ENCODE measurements at regions not wholly inside any gene's neighbourhood (a gene's known extent, or its start where the extent isn't known, plus 50 kb on each side); places are given as distances from the start of the nearest gene placed in this dataset.
"Not testable (repeated sequence)": the region's sequence is repeated elsewhere in the genome, so short reads cannot be mapped to it uniquely, and the experiment has no call there.

- Histone ChIP-seq H3K27me3 (ENCODE audit: control insufficient read depth in 2 of 2, insufficient read depth in 2 of 2, low read length in 2 of 2) (no peaks in the 10 kb centered on the region), H3K9me3 (ENCODE audit: control insufficient read depth in 2 of 2, low read length in 2 of 2) (no peaks in the 10 kb centered on the region), H3K4me3 (ENCODE audit: low read length in 2 of 2) (no peak overlapping the region), H3K27ac (ENCODE audit: low read depth in 2 of 2, low read length in 2 of 2) (no peak overlapping the region), H3K9ac (ENCODE audit: low read depth in 1 of 2, low read length in 2 of 2) (no peak overlapping the region), H3K36me3 (ENCODE audit: control insufficient read depth in 2 of 2, insufficient read depth in 2 of 2, low read length in 2 of 2) (no peaks in the 10 kb centered on the region), H3K4me1 (ENCODE audit: control insufficient read depth in 2 of 2, insufficient read depth in 2 of 2, low read length in 2 of 2) (no peaks in the 10 kb centered on the region)
Observed at GRCh38 chr4:123023647-123024046, 101.2 kb upstream of the NUDT6 start.

- no peak overlapping the region for H3K27ac ChIP-seq (ENCODE audit: low read depth in 2 of 2, low read length in 2 of 2)
- no peaks in the 10 kb centered on the region for H3K36me3 ChIP-seq (ENCODE audit: control insufficient read depth in 2 of 2, insufficient read depth in 2 of 2, low read length in 2 of 2)
- no peaks in the 10 kb centered on the region for H3K27me3 ChIP-seq (ENCODE audit: control insufficient read depth in 2 of 2, insufficient read depth in 2 of 2, low read length in 2 of 2)
- H3K4me3 ChIP-seq (ENCODE audit: low read length in 2 of 2) = no peak overlapping the region
- H3K9me3 ChIP-seq (ENCODE audit: control insufficient read depth in 2 of 2, low read length in 2 of 2) = no peaks in the 10 kb centered on the region
- H3K9ac ChIP-seq (ENCODE audit: low read depth in 1 of 2, low read length in 2 of 2) = no peak overlapping the region
- no peaks in the 10 kb centered on the region for H3K4me1 ChIP-seq (ENCODE audit: control insufficient read depth in 2 of 2, insufficient read depth in 2 of 2, low read length in 2 of 2)
Observed at GRCh38 chr4:123024710-123025109, 102.3 kb upstream of the NUDT6 start.

GRCh38 chr4:123025398-123025797 lies 103.0 kb upstream of the NUDT6 start:
- H3K27me3 ChIP-seq (ENCODE audit: control insufficient read depth in 2 of 2, insufficient read depth in 2 of 2, low read length in 2 of 2) = no peaks in the 10 kb centered on the region
- no peaks in the 10 kb centered on the region for H3K9me3 ChIP-seq (ENCODE audit: control insufficient read depth in 2 of 2, low read length in 2 of 2)
- H3K36me3 ChIP-seq (ENCODE audit: control insufficient read depth in 2 of 2, insufficient read depth in 2 of 2, low read length in 2 of 2) = no peaks in the 10 kb centered on the region

DNA sequence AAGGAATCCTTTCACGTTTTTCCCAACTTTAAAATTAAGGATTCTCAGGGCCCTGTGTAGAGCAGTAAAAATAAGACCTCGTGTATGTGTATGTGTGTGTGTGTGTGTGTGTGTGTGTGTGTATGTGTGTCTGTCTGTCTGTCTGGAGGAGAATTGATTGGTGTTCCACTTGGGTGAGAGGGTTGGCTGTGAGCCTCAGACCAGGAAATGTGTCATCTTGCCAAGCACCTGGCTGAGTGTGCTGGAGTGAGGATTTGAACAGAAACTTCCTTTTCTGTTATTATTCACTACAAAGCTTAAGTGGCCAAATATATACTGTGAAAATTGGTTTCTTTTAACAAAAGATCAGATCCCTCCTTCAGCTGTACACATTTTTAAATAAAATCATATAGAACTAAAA lies 103.6 kb upstream of the NUDT6 start:
- H3K27ac ChIP-seq (ENCODE audit: low read depth in 2 of 2, low read length in 2 of 2) = not testable (repeated sequence)

More at GRCh38 chr4:123025398-123025797, 103.0 kb upstream of the NUDT6 start:
- Histone ChIP-seq H3K9ac (ENCODE audit: low read depth in 1 of 2, low read length in 2 of 2) (no peak overlapping the region), H3K4me1 (ENCODE audit: control insufficient read depth in 2 of 2, insufficient read depth in 2 of 2, low read length in 2 of 2) (no peaks in the 10 kb centered on the region), H3K27ac (ENCODE audit: low read depth in 2 of 2, low read length in 2 of 2) (no peak overlapping the region), H3K4me3 (ENCODE audit: low read length in 2 of 2) (no peak overlapping the region)

DNA sequence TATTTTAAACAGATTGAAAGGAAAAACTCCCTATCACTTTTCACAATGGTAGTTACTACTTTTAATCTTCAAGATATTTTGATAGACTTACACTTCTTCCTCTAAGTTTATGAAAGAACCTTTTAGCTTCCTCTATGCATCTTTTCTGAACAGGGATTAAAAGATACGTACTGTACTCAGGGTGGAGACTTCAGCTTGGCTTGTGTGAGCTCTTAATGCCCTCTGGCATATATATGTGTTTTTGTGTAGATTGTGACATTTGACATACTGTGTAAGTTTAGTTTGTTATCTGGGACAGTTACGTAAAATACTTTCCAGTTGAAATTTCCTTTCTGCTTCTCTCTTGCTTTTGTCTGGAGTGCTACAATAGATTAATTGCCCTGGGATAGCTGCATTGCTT lies 109.3 kb upstream of the NUDT6 start:
- H3K27me3 ChIP-seq (ENCODE audit: control insufficient read depth in 2 of 2, insufficient read depth in 2 of 2, low read length in 2 of 2) = no peaks in the 10 kb centered on the region
- H3K4me1 ChIP-seq (ENCODE audit: control insufficient read depth in 2 of 2, insufficient read depth in 2 of 2, low read length in 2 of 2) = no peaks in the 10 kb centered on the region
- no peak overlapping the region for H3K27ac ChIP-seq (ENCODE audit: low read depth in 2 of 2, low read length in 2 of 2)
- H3K36me3 ChIP-seq (ENCODE audit: control insufficient read depth in 2 of 2, insufficient read depth in 2 of 2, low read length in 2 of 2) = no peaks in the 10 kb centered on the region
- H3K4me3 ChIP-seq (ENCODE audit: low read length in 2 of 2) = no peak overlapping the region
- H3K9ac ChIP-seq (ENCODE audit: low read depth in 1 of 2, low read length in 2 of 2) = no peak overlapping the region
- no peaks in the 10 kb centered on the region for H3K9me3 ChIP-seq (ENCODE audit: control insufficient read depth in 2 of 2, low read length in 2 of 2)

More for the DNA sequence above, 103.6 kb upstream of the NUDT6 start:
- not testable (repeated sequence) for H3K9ac ChIP-seq (ENCODE audit: low read depth in 1 of 2, low read length in 2 of 2); H3K27me3 ChIP-seq (ENCODE audit: control insufficient read depth in 2 of 2, insufficient read depth in 2 of 2, low read length in 2 of 2); H3K4me3 ChIP-seq (ENCODE audit: low read length in 2 of 2); H3K9me3 ChIP-seq (ENCODE audit: control insufficient read depth in 2 of 2, low read length in 2 of 2); H3K4me1 ChIP-seq (ENCODE audit: control insufficient read depth in 2 of 2, insufficient read depth in 2 of 2, low read length in 2 of 2); H3K36me3 ChIP-seq (ENCODE audit: control insufficient read depth in 2 of 2, insufficient read depth in 2 of 2, low read length in 2 of 2)

- no peak overlapping the region for H3K9ac ChIP-seq (ENCODE audit: low read depth in 1 of 2, low read length in 2 of 2)
- no peaks in the 10 kb centered on the region for H3K27me3 ChIP-seq (ENCODE audit: control insufficient read depth in 2 of 2, insufficient read depth in 2 of 2, low read length in 2 of 2)
- no peak overlapping the region for H3K4me3 ChIP-seq (ENCODE audit: low read length in 2 of 2)
- H3K9me3 ChIP-seq (ENCODE audit: control insufficient read depth in 2 of 2, low read length in 2 of 2) = no peaks in the 10 kb centered on the region
- H3K36me3 ChIP-seq (ENCODE audit: control insufficient read depth in 2 of 2, insufficient read depth in 2 of 2, low read length in 2 of 2) = no peaks in the 10 kb centered on the region
- no peak overlapping the region for H3K27ac ChIP-seq (ENCODE audit: low read depth in 2 of 2, low read length in 2 of 2)
- H3K4me1 ChIP-seq (ENCODE audit: control insufficient read depth in 2 of 2, insufficient read depth in 2 of 2, low read length in 2 of 2) = no peaks in the 10 kb centered on the region
Observed at GRCh38 chr4:123034023-123034422, 111.6 kb upstream of the NUDT6 start.

DNA sequence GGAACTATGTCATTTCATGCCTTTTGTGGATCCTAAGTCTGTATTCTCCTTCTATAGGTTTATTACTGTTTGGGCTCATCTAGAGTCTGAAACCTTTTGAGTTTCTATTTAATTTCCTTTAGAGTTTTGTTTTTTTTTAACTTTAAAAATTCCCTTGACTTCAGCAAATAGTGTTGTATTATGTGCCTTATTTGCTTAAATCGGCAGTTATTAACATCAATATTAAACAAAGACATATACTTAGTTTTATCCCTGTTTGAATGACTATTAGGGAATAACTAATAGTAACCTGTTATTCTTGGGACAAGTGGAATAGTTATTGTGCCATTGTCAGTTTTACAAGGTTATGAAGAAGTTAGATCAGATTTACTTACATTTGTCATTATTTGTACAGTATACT lies 112.8 kb upstream of the NUDT6 start:
- Histone ChIP-seq H3K9ac (ENCODE audit: low read depth in 1 of 2, low read length in 2 of 2) (no peak overlapping the region), H3K36me3 (ENCODE audit: control insufficient read depth in 2 of 2, insufficient read depth in 2 of 2, low read length in 2 of 2) (no peaks in the 10 kb centered on the region), H3K27ac (ENCODE audit: low read depth in 2 of 2, low read length in 2 of 2) (no peak overlapping the region), H3K4me1 (ENCODE audit: control insufficient read depth in 2 of 2, insufficient read depth in 2 of 2, low read length in 2 of 2) (no peaks in the 10 kb centered on the region), H3K9me3 (ENCODE audit: control insufficient read depth in 2 of 2, low read length in 2 of 2) (no peaks in the 10 kb centered on the region), H3K4me3 (ENCODE audit: low read length in 2 of 2) (no peak overlapping the region), H3K27me3 (ENCODE audit: control insufficient read depth in 2 of 2, insufficient read depth in 2 of 2, low read length in 2 of 2) (no peaks in the 10 kb centered on the region)

DNA sequence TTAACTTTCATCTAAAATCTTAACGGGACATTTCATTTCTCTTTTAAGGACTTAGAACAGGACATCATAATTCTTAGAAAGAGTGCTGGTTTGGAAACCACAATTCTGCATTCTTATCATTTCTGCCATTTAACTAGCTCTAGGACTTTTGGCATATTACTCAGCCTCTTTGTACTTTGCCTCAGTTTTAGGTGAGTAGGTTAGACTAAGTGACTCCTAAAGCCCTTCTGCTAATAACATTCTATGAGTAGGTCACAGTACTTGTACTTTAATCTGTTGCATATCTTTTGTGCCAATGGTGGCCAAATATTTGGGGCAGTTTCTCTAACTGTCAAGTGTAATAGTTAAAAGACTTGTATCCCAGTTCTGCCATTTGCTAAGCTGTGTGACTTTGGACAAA lies 115.4 kb upstream of the NUDT6 start:
- H3K9ac ChIP-seq (ENCODE audit: low read depth in 1 of 2, low read length in 2 of 2) = no peak overlapping the region
- H3K27ac ChIP-seq (ENCODE audit: low read depth in 2 of 2, low read length in 2 of 2) = no peak overlapping the region
- H3K4me3 ChIP-seq (ENCODE audit: low read length in 2 of 2) = no peak overlapping the region

DNA sequence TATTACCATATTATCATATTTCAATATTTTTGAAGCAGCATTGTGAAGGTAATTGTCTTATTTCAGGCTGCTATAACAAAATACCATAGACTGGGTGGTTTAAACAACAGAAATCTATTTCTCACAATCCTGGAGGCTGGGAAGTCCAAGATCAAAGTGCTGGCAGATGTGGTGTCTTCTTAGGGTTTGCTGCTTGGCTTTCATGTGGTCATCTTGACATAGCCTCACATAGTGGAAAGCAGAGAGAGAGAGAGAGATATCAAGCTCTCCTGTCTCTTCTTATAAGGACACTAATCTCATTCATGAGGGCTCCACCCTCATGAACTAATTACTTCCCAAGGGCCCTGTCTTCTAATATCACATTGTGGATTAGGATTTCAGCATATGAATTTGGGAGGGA lies 119.7 kb upstream of the NUDT6 start:
- Histone ChIP-seq H3K4me1 (ENCODE audit: control insufficient read depth in 2 of 2, insufficient read depth in 2 of 2, low read length in 2 of 2) (no peaks in the 10 kb centered on the region), H3K9ac (ENCODE audit: low read depth in 1 of 2, low read length in 2 of 2) (no peak overlapping the region), H3K27ac (ENCODE audit: low read depth in 2 of 2, low read length in 2 of 2) (no peak overlapping the region), H3K4me3 (ENCODE audit: low read length in 2 of 2) (no peak overlapping the region), H3K9me3 (ENCODE audit: control insufficient read depth in 2 of 2, low read length in 2 of 2) (peaks cover 5 to 6% of the 10 kb centered on the region in 2 donors), H3K36me3 (ENCODE audit: control insufficient read depth in 2 of 2, insufficient read depth in 2 of 2, low read length in 2 of 2) (no peaks in the 10 kb centered on the region), H3K27me3 (ENCODE audit: control insufficient read depth in 2 of 2, insufficient read depth in 2 of 2, low read length in 2 of 2) (no peaks in the 10 kb centered on the region)

More for the DNA sequence above, 115.4 kb upstream of the NUDT6 start:
- H3K36me3 ChIP-seq (ENCODE audit: control insufficient read depth in 2 of 2, insufficient read depth in 2 of 2, low read length in 2 of 2) = no peaks in the 10 kb centered on the region
- H3K4me1 ChIP-seq (ENCODE audit: control insufficient read depth in 2 of 2, insufficient read depth in 2 of 2, low read length in 2 of 2) = no peaks in the 10 kb centered on the region
- no peaks in the 10 kb centered on the region for H3K27me3 ChIP-seq (ENCODE audit: control insufficient read depth in 2 of 2, insufficient read depth in 2 of 2, low read length in 2 of 2)
- H3K9me3 ChIP-seq (ENCODE audit: control insufficient read depth in 2 of 2, low read length in 2 of 2) = peaks cover 0 to under 1% of the 10 kb centered on the region in 2 donors

DNA sequence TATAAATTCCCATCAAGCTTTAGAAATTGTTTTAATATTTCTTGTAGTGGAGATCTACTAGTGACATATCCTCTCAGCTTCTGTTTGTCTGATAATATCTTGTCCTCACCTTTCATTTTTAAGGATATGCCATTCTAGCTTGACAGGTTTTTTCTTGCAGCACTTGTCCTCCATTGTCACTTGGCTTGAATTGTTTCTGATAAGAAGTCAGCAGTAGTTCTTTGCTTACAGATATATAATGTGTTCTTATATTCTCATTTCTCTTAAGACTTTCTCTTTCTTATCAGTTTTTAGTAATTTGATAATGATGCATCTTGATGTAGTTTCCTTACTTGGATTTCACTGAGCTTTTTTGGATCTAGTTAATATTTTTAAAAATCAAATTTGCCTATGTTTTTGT lies 120.6 kb upstream of the NUDT6 start:
- Histone ChIP-seq H3K9me3 (ENCODE audit: control insufficient read depth in 2 of 2, low read length in 2 of 2) (peaks cover 5 to 7% of the 10 kb centered on the region in 2 donors), H3K4me1 (ENCODE audit: control insufficient read depth in 2 of 2, insufficient read depth in 2 of 2, low read length in 2 of 2) (no peaks in the 10 kb centered on the region), H3K4me3 (ENCODE audit: low read length in 2 of 2) (no peak overlapping the region), H3K27me3 (ENCODE audit: control insufficient read depth in 2 of 2, insufficient read depth in 2 of 2, low read length in 2 of 2) (no peaks in the 10 kb centered on the region), H3K27ac (ENCODE audit: low read depth in 2 of 2, low read length in 2 of 2) (no peak overlapping the region), H3K36me3 (ENCODE audit: control insufficient read depth in 2 of 2, insufficient read depth in 2 of 2, low read length in 2 of 2) (no peaks in the 10 kb centered on the region), H3K9ac (ENCODE audit: low read depth in 1 of 2, low read length in 2 of 2) (no peak overlapping the region)

DNA sequence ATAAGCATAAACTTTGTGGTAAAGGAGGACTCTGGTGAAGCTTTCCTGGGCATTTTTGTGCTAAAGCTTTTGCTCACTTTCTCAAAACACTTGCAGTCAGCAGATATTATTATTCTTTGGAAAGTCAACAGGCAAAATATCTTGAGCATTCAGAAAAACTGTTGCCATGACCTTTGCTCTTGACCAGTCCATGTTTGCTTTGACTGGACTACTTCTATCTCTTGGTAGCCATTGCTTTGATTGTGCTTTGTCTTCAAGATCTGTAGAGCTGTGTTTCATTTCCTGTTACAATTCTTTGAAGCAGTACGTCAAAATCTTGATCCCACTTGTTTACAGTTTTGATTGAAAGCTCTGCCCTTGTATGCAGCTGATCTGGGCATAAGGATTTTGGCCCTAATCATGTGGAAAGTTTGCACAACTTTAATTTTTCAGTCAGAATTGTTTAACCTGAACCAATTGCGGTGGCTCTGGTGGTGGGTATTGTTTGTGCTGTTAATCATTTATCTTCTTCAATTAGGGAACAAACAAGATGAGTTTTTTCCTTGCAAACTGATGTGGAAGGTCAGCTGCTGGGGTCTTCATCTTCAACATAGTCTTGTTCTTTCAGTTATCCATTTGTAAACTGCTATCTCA lies 121.5 kb upstream of the NUDT6 start:
- Histone ChIP-seq H3K9ac (ENCODE audit: low read depth in 1 of 2, low read length in 2 of 2) (no peak overlapping the region), H3K4me1 (ENCODE audit: control insufficient read depth in 2 of 2, insufficient read depth in 2 of 2, low read length in 2 of 2) (no peaks in the 10 kb centered on the region), H3K9me3 (ENCODE audit: control insufficient read depth in 2 of 2, low read length in 2 of 2) (peaks cover 5 to 11% of the 10 kb centered on the region in 2 donors), H3K27me3 (ENCODE audit: control insufficient read depth in 2 of 2, insufficient read depth in 2 of 2, low read length in 2 of 2) (no peaks in the 10 kb centered on the region), H3K27ac (ENCODE audit: low read depth in 2 of 2, low read length in 2 of 2) (no peak overlapping the region), H3K36me3 (ENCODE audit: control insufficient read depth in 2 of 2, insufficient read depth in 2 of 2, low read length in 2 of 2) (no peaks in the 10 kb centered on the region), H3K4me3 (ENCODE audit: low read length in 2 of 2) (no peak overlapping the region)
